ENCODE measurements at regions not wholly inside any gene's neighbourhood (a gene's known extent, or its start where the extent isn't known, plus 50 kb on each side); places are given as distances from the start of the nearest gene placed in this dataset.

GRCh38 chr7:11298220-11298619 lies 324.5 kb downstream of the PHF14 start:
- H4K20me1 ChIP-seq (ENCODE audit: control insufficient read depth, insufficient read depth, insufficient read length), result no peaks in the 10 kb centered on the region
- Mint-ChIP-seq H3K4me3 (no peak overlapping the region), H3K27ac (no peak overlapping the region), H3K36me3 (ENCODE audit: insufficient read depth in 1 of 3, low read depth in 3 of 3) (peaks cover 0 to 9% (median 0%) of the 10 kb centered on the region in 3 experiments; a peak in 1 of 7 replicates), H3K27me3 (ENCODE audit: low read depth) (no peaks in the 10 kb centered on the region), H3K4me1 (peaks cover 10 to 12% of the 10 kb centered on the region in 2 experiments), H3K9me3 (peaks cover 2 to 5% of the 10 kb centered on the region in 2 experiments; a peak in 3 of 5 replicates)
- no peak overlapping the region for H2BK20ac ChIP-seq (ENCODE audit: low read depth, low read length, poor library complexity, severe bottlenecking)
- no peaks in the 10 kb centered on the region for H3K79me2 ChIP-seq (ENCODE audit: insufficient read depth, low read length)
- H3K9me3 ChIP-seq (ENCODE audit: control insufficient read depth, low read depth, low read length), result no peaks in the 10 kb centered on the region
- H3K23me2 ChIP-seq (ENCODE audit: insufficient read length, low read depth, low read length, poor library complexity, severe bottlenecking), result no peaks in the 10 kb centered on the region
- H3K18ac ChIP-seq (ENCODE audit: insufficient read length, low read depth, low read length), result no peak overlapping the region
- no peak overlapping the region for H3K23ac ChIP-seq (ENCODE audit: insufficient read length, low read depth, low read length)
- no peak overlapping the region for H2BK5ac ChIP-seq (ENCODE audit: insufficient read length, low read length)
- no peak overlapping the region for H3K4ac ChIP-seq (ENCODE audit: low read depth, low read length)
- H3K56ac ChIP-seq (ENCODE audit: insufficient read length, low read depth, low read length), result no peak overlapping the region
- H3K27me3 ChIP-seq (ENCODE audit: insufficient read depth, low read length), result no peaks in the 10 kb centered on the region
- WGBS (ENCODE audit: extremely low coverage, insufficient read length, low lambda C conversion rate), result no CpG with 5 or more reads among the region's 11 CpGs
- no peak overlapping the region for H3K4me2 ChIP-seq (ENCODE audit: insufficient read depth, insufficient read length, low read length)
- H4K8ac ChIP-seq (replicated peaks; ENCODE audit: insufficient read length, low read depth, low read length), result no peak overlapping the region
- no peak for DNase-seq
- H3K9ac ChIP-seq (ENCODE audit: extremely low read depth, insufficient read length, low read length), result no peak overlapping the region
- H3K4me1 ChIP-seq (ENCODE audit: insufficient read depth, low read length), result no peaks in the 10 kb centered on the region
- H3K14ac ChIP-seq (ENCODE audit: insufficient read depth, low read length), result no peak overlapping the region
- no peak overlapping the region for H2BK15ac ChIP-seq (ENCODE audit: low read depth, low read length)
- H3T11ph ChIP-seq (ENCODE audit: low read length), result no peak overlapping the region
- no peak overlapping the region for H2AK5ac ChIP-seq (ENCODE audit: insufficient read length, low read length)
- no peak overlapping the region for H4K91ac ChIP-seq (ENCODE audit: insufficient read length, low read depth, low read length)
- H3K27ac ChIP-seq (ENCODE audit: insufficient read length, low read depth, low read length), result no peak overlapping the region
- no peak overlapping the region for H2BK12ac ChIP-seq (ENCODE audit: insufficient read length, low read depth, low read length)
- H2AFZ ChIP-seq (ENCODE audit: low read length), result no peak overlapping the region
- H3K79me1 ChIP-seq (ENCODE audit: insufficient read depth, low read depth, low read length, poor library complexity, severe bottlenecking), result no peaks in the 10 kb centered on the region
- H2BK120ac ChIP-seq (ENCODE audit: low read depth, low read length, poor library complexity, severe bottlenecking), result no peak overlapping the region
- no peak overlapping the region for H4K5ac ChIP-seq (ENCODE audit: insufficient read length, low read depth, low read length)
- TF ChIP-seq CTCF (conservative IDR thresholded peaks at IDR 0.05), result no peak
